Endothelial cell (in vitro differentiated cells): ENCODE measurements at regions not wholly inside any gene's neighbourhood (a gene's known extent, or its start where the extent isn't known, plus 50 kb on each side); places are given as distances from the start of the nearest gene placed in this dataset.

Experiments used
- DNase-seq: peaks from one replicate; pipeline ENCODE4 v3.0.0; 2021; ENCODE audit warnings: low spot score
- H3K27ac Mint-ChIP-seq: one replicate; pipeline ENCODE4 v1.8.0; 2021; ENCODE audit warnings: mixed read lengths, inconsistent platforms; ENCODE audit not compliant: unreplicated experiment
- H3K27me3 Mint-ChIP-seq: one replicate; pipeline ENCODE4 v1.8.0; 2021; ENCODE audit warnings: mild to moderate bottlenecking, moderate library complexity, mixed read lengths, inconsistent platforms; ENCODE audit not compliant: unreplicated experiment
- H3K36me3 Mint-ChIP-seq: one replicate; pipeline ENCODE4 v1.8.0; 2021; ENCODE audit warnings: mild to moderate bottlenecking, low read depth, mixed read lengths, inconsistent platforms; ENCODE audit not compliant: unreplicated experiment
- H3K4me1 Mint-ChIP-seq: one replicate; pipeline ENCODE4 v1.8.0; 2021; ENCODE audit warnings: mild to moderate bottlenecking, mixed read lengths, inconsistent platforms; ENCODE audit not compliant: unreplicated experiment
- H3K4me3 Mint-ChIP-seq: one replicate; pipeline ENCODE4 v1.8.0; 2021; ENCODE audit warnings: mild to moderate bottlenecking, mixed read lengths, inconsistent platforms; ENCODE audit not compliant: unreplicated experiment
- H3K9me3 Mint-ChIP-seq: one replicate; pipeline ENCODE4 v1.8.0; 2021; ENCODE audit warnings: mixed read lengths, inconsistent platforms; ENCODE audit not compliant: unreplicated experiment
- CTCF ChIP-seq: fragments of 200-600 bp; sonication (generic); IDR thresholded peaks from one replicate; pipeline ENCODE4 v1.5.0; 2021; ENCODE audit warnings: antibody characterized with exemption; ENCODE audit not compliant: unreplicated experiment

DNA sequence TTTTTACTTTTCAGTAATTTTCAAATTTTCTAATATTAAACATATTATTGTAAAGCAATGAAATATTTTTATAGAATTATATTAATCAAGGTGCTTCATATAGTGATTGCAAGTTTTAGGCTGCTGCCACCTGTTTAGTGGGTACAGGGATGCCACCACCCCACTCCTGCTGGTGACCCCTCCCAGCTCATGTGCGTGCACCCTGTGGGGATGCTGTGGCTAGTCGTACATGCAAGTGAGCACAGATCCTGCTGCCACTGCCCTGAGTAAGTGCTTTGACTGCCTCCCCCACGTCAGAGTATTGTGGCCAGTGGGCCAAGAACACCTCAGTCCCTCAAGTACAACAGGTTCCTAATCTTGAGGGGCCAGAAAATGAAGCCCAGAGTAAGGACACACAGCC is 320.1 kb upstream of the DDI1 start:
- no peak for TF ChIP-seq CTCF
- Mint-ChIP-seq H3K4me3 (no peak overlapping the region), H3K27me3 (no peaks in the 10 kb centered on the region), H3K4me1 (peaks cover 6% of the 10 kb centered on the region), H3K27ac (no peak overlapping the region), H3K36me3 (no peaks in the 10 kb centered on the region), H3K9me3 (no peaks in the 10 kb centered on the region)
- DNase-seq, result no peak

- Mint-ChIP-seq H3K9me3 (peaks cover 28% of the 10 kb centered on the region), H3K27me3 (no peaks in the 10 kb centered on the region), H3K4me1 (peaks cover 6% of the 10 kb centered on the region), H3K27ac (no peak overlapping the region), H3K36me3 (peaks cover 17% of the 10 kb centered on the region), H3K4me3 (no peak overlapping the region)
- TF ChIP-seq CTCF, result no peak
- DNase-seq, result no peak
Observed at GRCh38 chr11:103727262-103727661, 309.2 kb upstream of the DDI1 start.

DNA sequence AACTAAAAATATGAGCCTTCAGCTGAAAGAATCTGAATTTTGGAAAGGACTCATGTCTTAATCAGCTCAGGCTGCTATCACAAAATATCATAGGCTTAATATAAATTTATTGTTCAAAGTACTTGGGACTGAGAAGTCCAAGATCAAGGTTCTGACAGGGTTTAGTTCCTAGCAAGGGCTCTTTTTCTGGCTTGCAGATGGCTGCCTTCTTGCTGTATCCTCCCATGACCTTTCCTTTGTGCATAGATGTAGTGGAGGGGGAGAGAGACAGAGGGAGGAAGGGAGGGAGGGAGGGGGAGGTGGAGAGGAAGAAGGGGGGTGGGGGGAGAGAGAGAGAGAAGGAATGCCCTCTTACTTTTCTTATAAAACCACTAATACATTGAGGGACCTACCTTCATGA is 306.8 kb upstream of the DDI1 start:
- peak overlapping the region; percentile 70 for H3K27ac Mint-ChIP-seq
- H3K36me3 Mint-ChIP-seq, result peaks cover 17% of the 10 kb centered on the region
- peaks cover 17% of the 10 kb centered on the region for H3K4me1 Mint-ChIP-seq

DNA sequence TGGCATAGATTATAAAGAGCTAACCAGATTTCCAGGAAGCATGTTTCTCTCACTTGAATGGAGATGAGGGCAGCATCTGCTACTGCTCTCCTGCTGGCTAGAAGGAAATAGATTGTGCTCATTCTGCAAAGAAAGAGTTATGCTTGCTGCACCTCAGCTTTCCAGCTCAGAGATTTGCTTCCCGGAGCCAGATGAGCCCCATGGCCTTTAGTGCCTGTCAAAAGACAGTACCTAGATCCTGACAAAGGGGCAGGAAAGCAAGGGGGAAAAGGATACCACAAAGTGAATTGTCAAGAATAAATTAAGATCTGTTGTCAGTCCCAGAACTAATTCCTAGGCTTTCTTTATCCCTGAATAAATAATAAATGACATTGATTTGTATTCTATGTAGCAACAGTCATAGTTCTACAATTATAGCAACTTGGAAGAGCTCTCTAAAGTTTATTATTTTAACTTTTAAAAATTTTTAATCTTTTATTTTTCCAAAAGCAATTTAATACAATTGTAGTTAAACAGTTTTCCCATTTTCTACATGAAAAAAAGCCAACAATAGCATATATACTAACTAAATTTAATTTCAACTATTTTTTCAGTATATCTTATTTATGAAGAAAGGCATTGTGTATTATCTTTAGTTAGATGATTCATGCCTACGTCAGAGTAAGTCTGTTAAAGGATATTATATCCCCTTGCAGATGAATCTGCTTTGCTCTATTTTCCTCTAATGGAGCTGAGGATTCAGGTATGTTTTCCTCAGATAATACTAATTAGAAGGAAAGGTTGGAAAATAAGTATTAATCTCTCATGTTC is 306.1 kb upstream of the DDI1 start:
- Mint-ChIP-seq H3K4me3 (no peak overlapping the region), H3K4me1 (peaks cover 18% of the 10 kb centered on the region), H3K27ac (peak overlapping the region; percentile 70), H3K27me3 (peaks cover 1% of the 10 kb centered on the region), H3K9me3 (peaks cover 16% of the 10 kb centered on the region), H3K36me3 (peaks cover 11% of the 10 kb centered on the region)
- no peak for TF ChIP-seq CTCF
- DNase-seq, result no peak

More for the DNA sequence above, 306.8 kb upstream of the DDI1 start:
- peaks cover 1% of the 10 kb centered on the region for H3K27me3 Mint-ChIP-seq
- TF ChIP-seq CTCF, result no peak
- no peak for DNase-seq
- peaks cover 23% of the 10 kb centered on the region for H3K9me3 Mint-ChIP-seq
- H3K4me3 Mint-ChIP-seq, result no peak overlapping the region

- Mint-ChIP-seq H3K4me3 (no peak overlapping the region), H3K4me1 (peaks cover 18% of the 10 kb centered on the region), H3K27me3 (peaks cover 1% of the 10 kb centered on the region), H3K9me3 (peaks cover 7% of the 10 kb centered on the region), H3K27ac (no peak overlapping the region), H3K36me3 (peaks cover 7% of the 10 kb centered on the region)
- DNase-seq, result no peak
- no peak for TF ChIP-seq CTCF
Observed at GRCh38 chr11:103731670-103732069, 304.8 kb upstream of the DDI1 start.
